NCI-H345 treated with DMSO at 0.1 percent for 48 hours (cell line): ENCODE measurements at regions not wholly inside any gene's neighbourhood (a gene's known extent, or its start where the extent isn't known, plus 50 kb on each side); places are given as distances from the start of the nearest gene placed in this dataset.
"Not testable (repeated sequence)": the region's sequence is repeated elsewhere in the genome, so short reads cannot be mapped to it uniquely, and the experiment has no call there.

Experiments
- DNase-seq: peaks from one replicate; lab custom pipeline; 2025; ENCODE audit not compliant: unreplicated experiment; lab: John Stamatoyannopoulos, UW

GRCh38 chr4:66482186-66482585 is 811.9 kb upstream of the EPHA5 start:
- no peak for DNase-seq

- DNase-seq, result no peak
Measured at GRCh38 chr4:66475596-66475995, 805.3 kb upstream of the EPHA5 start.

GRCh38 chr4:66465111-66465510 is 794.8 kb upstream of the EPHA5 start:
- DNase-seq, result no peak

GRCh38 chr4:66462890-66463289 is 792.6 kb upstream of the EPHA5 start:
- not testable (repeated sequence) for DNase-seq

GRCh38 chr4:66451741-66452140 is 781.5 kb upstream of the EPHA5 start:
- DNase-seq, result no peak

- DNase-seq, result no peak
Measured at GRCh38 chr4:66443008-66443407, 772.7 kb upstream of the EPHA5 start.

GRCh38 chr4:66439508-66439907 is 769.2 kb upstream of the EPHA5 start:
- DNase-seq, result no peak

GRCh38 chr4:66433706-66434105 is 763.4 kb upstream of the EPHA5 start:
- no peak for DNase-seq

GRCh38 chr4:66430856-66431255 is 760.6 kb upstream of the EPHA5 start:
- DNase-seq, result no peak

- DNase-seq, result no peak
Measured at GRCh38 chr4:66429276-66429675, 759.0 kb upstream of the EPHA5 start.

- no peak for DNase-seq
Measured at GRCh38 chr4:66416425-66416824, 746.1 kb upstream of the EPHA5 start.

- DNase-seq, result no peak
Measured at GRCh38 chr4:66404141-66404540, 733.9 kb upstream of the EPHA5 start.

- no peak for DNase-seq
Measured at GRCh38 chr4:66376921-66377320, 706.6 kb upstream of the EPHA5 start.

- no peak for DNase-seq
Measured at GRCh38 chr4:66376396-66376795, 706.1 kb upstream of the EPHA5 start.

GRCh38 chr4:66373268-66373667 is 703.0 kb upstream of the EPHA5 start:
- no peak for DNase-seq

GRCh38 chr4:66372706-66373105 is 702.4 kb upstream of the EPHA5 start:
- DNase-seq, result no peak

- no peak for DNase-seq
Measured at GRCh38 chr4:66367043-66367660, 696.9 kb upstream of the EPHA5 start.

- not testable (repeated sequence) for DNase-seq
Measured at GRCh38 chr4:66360395-66360794, 690.1 kb upstream of the EPHA5 start.

GRCh38 chr4:66357316-66357715 is 687.0 kb upstream of the EPHA5 start:
- DNase-seq, result no peak

GRCh38 chr4:66355328-66355727 is 685.0 kb upstream of the EPHA5 start:
- no peak for DNase-seq

GRCh38 chr4:66351761-66352160 is 681.5 kb upstream of the EPHA5 start:
- DNase-seq, result no peak

GRCh38 chr4:66340286-66340893 is 670.1 kb upstream of the EPHA5 start:
- no peak for DNase-seq

GRCh38 chr4:66339007-66339406 is 668.7 kb upstream of the EPHA5 start:
- DNase-seq, result no peak
